T-helper 17 cell (primary cell): ENCODE measurements at regions not wholly inside any gene's neighbourhood (a gene's known extent, or its start where the extent isn't known, plus 50 kb on each side); places are given as distances from the start of the nearest gene placed in this dataset.
"Not testable (repeated sequence)": the region's sequence is repeated elsewhere in the genome, so short reads cannot be mapped to it uniquely, and the experiment has no call there.

Experiments
- ATAC-seq: fragments of 150-1000 bp; cut with Tn5 transposase; 2 replicates; pipeline ENCODE4 v1.10.0; 2021; ENCODE audit warnings: mild to moderate bottlenecking, moderate library complexity
- DNase-seq, 3 donors: peaks; one replicate each; pipeline versions ENCODE4 v3.0.0 to v3.0.0-alpha.2; 2020 to 2021
- H3K9me3 ChIP-seq: one replicate; pipeline ENCODE4 v1.7.0; 2013; ENCODE audit warnings: low read length, mild to moderate bottlenecking; ENCODE audit not compliant: control insufficient read depth, poor library complexity, severe bottlenecking
- H3K27ac Mint-ChIP-seq: one replicate; pipeline ENCODE4 v1.8.0; 2022; ENCODE audit warnings: mild to moderate bottlenecking, moderate library complexity, mixed read lengths
- H3K27me3 Mint-ChIP-seq: one replicate; pipeline ENCODE4 v1.8.0; 2022; ENCODE audit warnings: mixed read lengths
- H3K36me3 Mint-ChIP-seq: one replicate; pipeline ENCODE4 v1.8.0; 2022; ENCODE audit warnings: low read depth, mixed read lengths
- H3K4me1 Mint-ChIP-seq: one replicate; pipeline ENCODE4 v1.8.0; 2022; ENCODE audit warnings: mild to moderate bottlenecking, mixed read lengths
- H3K4me3 Mint-ChIP-seq: one replicate; pipeline ENCODE4 v1.8.0; 2022; ENCODE audit warnings: mild to moderate bottlenecking, moderate library complexity, mixed read lengths

DNA sequence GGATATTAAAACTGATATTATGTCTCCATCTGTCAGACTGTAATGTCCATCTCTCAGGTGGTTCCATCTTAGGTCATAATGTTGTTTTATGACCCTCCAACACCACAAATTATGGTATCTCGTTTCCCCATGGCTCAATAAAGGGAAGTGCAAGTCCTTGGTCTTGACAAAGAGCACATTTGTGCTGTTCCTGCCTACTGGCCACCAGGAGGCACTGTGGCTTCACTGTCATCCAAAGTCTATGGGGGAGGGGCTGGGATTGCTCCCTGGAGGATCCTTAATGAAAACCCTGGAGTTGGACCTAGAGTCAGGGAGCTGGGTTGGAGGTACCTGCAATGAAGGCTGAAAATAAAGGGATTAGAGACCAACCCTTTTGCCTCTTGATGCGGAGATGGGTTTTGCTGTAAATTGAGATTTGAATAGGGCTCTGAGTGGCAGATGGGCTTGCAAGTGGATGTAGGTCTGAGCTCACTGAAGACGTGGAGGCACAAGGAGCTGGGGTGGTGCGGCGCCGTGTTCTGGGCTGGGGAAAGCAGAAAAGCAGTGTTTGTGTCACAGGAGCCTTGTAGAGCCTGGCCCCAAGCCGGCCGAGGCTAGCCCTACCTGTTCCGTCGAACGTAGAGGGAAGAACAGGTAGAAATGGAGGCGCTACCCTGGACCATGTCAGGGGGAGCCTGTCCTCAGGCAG, 180.5 kb upstream of the PRSS58 start:
- Mint-ChIP-seq H3K36me3 (no peaks in the 10 kb centered on the region), H3K4me1 (peaks cover 53% of the 10 kb centered on the region), H3K4me3 (peak overlapping the region; percentile 74), H3K27me3 (no peaks in the 10 kb centered on the region), H3K27ac (peak overlapping the region; percentile 49)
- peak; percentile 56 for ATAC-seq
- H3K9me3 ChIP-seq = no peaks in the 10 kb centered on the region
- peak in 1 of 3 donors; percentile 10 for DNase-seq

DNA sequence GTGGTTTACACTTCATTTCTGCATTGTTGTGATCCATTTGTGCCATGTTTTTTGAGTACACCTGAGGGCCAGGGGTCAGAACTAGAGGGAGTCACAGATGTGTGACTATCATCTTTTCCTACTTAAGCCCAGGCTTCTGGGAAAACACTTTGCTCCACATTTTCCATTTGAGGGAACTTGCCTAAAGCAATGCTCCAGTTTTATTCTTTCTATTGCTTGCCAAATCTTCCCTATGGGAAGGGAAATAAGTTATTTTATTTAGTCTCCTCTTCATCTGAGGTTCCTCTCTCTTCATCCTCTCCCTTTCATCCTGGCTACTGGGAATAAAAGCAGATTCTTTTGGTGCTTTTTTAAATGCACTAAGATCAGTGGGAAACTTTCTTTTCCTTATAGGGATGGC, 179.9 kb upstream of the PRSS58 start:
- Mint-ChIP-seq H3K27me3 (no peaks in the 10 kb centered on the region), H3K27ac (no peak overlapping the region), H3K36me3 (no peaks in the 10 kb centered on the region), H3K4me3 (no peak overlapping the region), H3K4me1 (peaks cover 51% of the 10 kb centered on the region)
- no peaks in the 10 kb centered on the region for H3K9me3 ChIP-seq
- ATAC-seq (no peak), DNase-seq (no peak)

DNA sequence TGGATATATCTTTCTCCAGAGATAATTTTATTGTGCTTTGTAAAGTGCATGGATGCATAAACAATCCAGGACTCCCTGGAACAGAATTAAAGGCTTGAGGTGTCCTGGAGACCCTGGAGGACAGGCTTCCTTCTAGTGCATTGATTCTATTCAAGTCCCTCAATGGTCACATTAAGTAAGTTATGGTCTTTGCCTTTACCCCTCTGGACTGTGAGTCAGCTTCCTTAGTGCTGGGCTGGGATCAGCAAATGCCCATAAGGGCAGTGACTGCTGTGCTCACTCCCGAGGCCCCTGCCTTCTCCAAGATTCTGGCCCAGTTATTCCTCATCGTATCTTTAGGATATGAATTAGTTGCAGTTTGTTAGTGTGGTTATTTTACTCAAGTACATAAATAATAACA, 178.7 kb upstream of the PRSS58 start:
- H3K4me3 Mint-ChIP-seq = no peak overlapping the region
- H3K4me1 Mint-ChIP-seq = peaks cover 44% of the 10 kb centered on the region
- DNase-seq = no peak
- H3K27me3 Mint-ChIP-seq = peaks cover 6% of the 10 kb centered on the region
- no peaks in the 10 kb centered on the region for H3K9me3 ChIP-seq
- ATAC-seq = no peak
- H3K27ac Mint-ChIP-seq = peak overlapping the region; percentile 22
- no peaks in the 10 kb centered on the region for H3K36me3 Mint-ChIP-seq

DNA sequence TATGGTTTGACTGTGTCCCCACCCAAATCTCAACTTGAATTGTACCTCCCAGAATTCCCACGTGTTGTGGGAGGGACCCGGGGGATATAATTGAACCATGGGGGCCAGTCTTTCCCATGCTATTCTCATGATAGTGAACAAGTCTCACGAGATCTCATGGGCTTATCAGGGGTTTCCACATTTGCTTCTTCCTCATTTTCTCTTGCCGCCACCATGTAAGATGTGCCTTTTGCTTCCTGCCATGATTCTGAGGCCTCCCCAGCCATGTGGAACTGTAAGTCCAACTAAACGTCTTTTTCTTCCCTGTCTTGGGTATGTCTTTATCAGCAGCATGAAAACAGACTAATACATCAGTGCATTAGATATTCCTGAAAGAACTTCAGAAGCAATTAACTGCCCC, 177.7 kb upstream of the PRSS58 start:
- DNase-seq, H3K9me3 ChIP-seq, ATAC-seq, H3K36me3 Mint-ChIP-seq, H3K27me3 Mint-ChIP-seq: not testable (repeated sequence)
- H3K4me1 Mint-ChIP-seq = peaks cover 34% of the 10 kb centered on the region
- peak overlapping the region; percentile 22 for H3K27ac Mint-ChIP-seq
- peak overlapping the region; percentile 22 for H3K4me3 Mint-ChIP-seq

DNA sequence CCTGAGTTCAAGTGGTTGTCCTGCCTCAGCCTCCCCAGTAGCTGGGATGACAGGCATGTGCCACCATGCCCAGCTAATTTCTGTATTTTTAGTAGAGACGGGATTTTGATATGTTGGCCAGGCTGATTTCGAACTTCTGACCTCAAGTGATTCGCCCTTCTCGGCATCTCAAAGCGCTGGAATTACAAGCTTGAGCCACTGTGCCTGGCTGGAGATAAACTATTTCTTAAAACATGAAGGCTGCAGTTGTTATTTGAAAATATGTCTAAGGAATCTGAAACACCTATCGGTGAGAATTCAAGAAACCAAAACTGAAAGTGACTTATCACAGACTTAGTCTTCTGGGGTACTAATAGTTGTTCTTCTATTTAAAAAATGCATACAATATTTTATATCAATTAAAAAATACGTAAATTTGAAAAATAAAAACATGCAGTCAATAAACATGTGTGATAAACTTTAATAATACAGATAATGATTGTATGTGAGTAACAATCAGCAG, 176.9 kb upstream of the PRSS58 start:
- peak overlapping the region; percentile 92 for H3K27ac Mint-ChIP-seq
- no peaks in the 10 kb centered on the region for H3K9me3 ChIP-seq
- H3K36me3 Mint-ChIP-seq = peaks cover 2% of the 10 kb centered on the region
- peaks cover 10% of the 10 kb centered on the region for H3K27me3 Mint-ChIP-seq
- H3K4me3 Mint-ChIP-seq = peak overlapping the region; percentile 79
- DNase-seq (no peak), ATAC-seq (no peak)
- H3K4me1 Mint-ChIP-seq = peaks cover 33% of the 10 kb centered on the region

DNA sequence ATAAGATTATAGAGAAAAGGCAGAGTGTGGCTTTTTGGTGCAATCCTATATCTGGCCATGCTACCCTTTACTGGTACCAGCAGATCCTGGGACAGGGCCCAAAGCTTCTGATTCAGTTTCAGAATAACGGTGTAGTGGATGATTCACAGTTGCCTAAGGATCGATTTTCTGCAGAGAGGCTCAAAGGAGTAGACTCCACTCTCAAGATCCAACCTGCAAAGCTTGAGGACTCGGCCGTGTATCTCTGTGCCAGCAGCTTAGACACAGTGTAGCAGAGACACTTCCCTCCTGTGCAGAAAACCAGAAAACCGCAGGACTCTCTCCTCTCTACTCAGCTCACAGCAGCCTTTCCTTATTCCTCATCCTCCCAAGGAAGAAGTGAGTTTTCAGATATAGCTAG, 176.3 kb upstream of the PRSS58 start:
- peak; percentile 68 for ATAC-seq
- H3K9me3 ChIP-seq, DNase-seq, H3K36me3 Mint-ChIP-seq: not testable (repeated sequence)
- Mint-ChIP-seq H3K4me3 (peak overlapping the region; percentile 79), H3K4me1 (peaks cover 28% of the 10 kb centered on the region), H3K27ac (peak overlapping the region; percentile 92), H3K27me3 (peaks cover 10% of the 10 kb centered on the region)

DNA sequence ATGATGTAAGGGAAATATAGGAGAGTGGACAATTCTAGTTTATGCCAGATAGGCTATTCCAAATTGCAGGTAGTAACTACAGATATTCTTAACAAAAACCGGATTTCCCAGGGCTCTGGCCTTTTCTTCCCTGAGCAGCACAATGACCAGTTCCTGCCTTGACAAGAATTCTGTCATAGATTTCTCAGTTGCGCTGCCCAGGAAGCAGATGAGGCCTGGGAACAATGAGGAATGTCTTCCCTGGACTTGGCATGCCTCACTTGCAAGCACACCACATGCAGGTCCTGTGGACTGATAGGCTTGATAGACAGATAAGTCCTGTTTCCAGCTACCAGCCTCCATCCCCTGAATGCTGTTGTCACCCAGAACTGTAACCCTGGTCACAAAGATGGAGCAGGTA, 174.5 kb upstream of the PRSS58 start:
- H3K27ac Mint-ChIP-seq = no peak overlapping the region
- peaks cover 10% of the 10 kb centered on the region for H3K27me3 Mint-ChIP-seq
- ATAC-seq (no peak), DNase-seq (no peak)
- no peak overlapping the region for H3K4me3 Mint-ChIP-seq
- peaks cover 2% of the 10 kb centered on the region for H3K36me3 Mint-ChIP-seq
- H3K9me3 ChIP-seq = no peaks in the 10 kb centered on the region
- H3K4me1 Mint-ChIP-seq = peaks cover 23% of the 10 kb centered on the region

DNA sequence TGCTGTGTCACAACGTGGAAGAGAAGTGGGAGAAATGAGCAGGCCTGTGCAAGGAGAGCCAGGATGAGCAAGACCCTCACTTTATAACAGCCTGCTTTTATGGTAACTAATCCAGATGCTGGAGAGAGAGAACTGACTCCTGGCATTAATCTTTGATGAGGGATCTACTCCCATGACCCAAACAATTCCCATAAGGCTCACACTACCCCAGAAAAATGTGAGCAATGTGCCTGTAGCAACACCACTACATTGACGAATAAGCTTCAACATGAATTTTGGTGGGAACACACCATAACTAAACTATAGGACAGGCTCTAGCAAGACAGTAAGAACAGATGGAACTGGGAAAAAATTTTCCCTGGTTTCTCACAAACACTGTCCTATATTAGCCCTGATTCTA, 173.6 kb upstream of the PRSS58 start:
- DNase-seq (no peak), ATAC-seq (no peak)
- no peak overlapping the region for H3K27ac Mint-ChIP-seq
- no peaks in the 10 kb centered on the region for H3K9me3 ChIP-seq
- peaks cover 10% of the 10 kb centered on the region for H3K27me3 Mint-ChIP-seq
- H3K4me3 Mint-ChIP-seq = no peak overlapping the region
- peaks cover 23% of the 10 kb centered on the region for H3K4me1 Mint-ChIP-seq
- peaks cover 2% of the 10 kb centered on the region for H3K36me3 Mint-ChIP-seq

DNA sequence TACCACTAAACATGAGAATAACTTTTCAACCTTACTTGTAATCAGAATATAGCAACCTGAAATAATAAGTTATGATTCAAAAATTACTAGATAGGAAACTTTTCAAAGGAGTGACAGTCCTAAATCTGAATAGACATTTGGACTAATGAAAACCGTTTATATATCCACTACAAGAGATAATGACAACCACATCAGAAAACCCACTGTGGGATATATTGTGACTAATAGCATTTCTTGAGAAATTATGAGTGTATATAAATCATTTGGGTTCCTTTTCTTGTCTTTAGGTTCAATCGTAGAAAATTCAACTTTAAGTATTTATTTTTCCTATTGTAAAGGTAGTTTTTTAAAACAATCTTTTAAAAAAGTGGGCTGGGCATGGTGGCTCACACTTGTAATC, 170.2 kb upstream of the PRSS58 start:
- no peak overlapping the region for H3K27ac Mint-ChIP-seq
- H3K36me3 Mint-ChIP-seq = peaks cover 2% of the 10 kb centered on the region
- H3K4me1 Mint-ChIP-seq = peaks cover 12% of the 10 kb centered on the region
- no peaks in the 10 kb centered on the region for H3K9me3 ChIP-seq
- no peak overlapping the region for H3K4me3 Mint-ChIP-seq
- no peak for DNase-seq
- ATAC-seq = no peak
- H3K27me3 Mint-ChIP-seq = peaks cover 10% of the 10 kb centered on the region

DNA sequence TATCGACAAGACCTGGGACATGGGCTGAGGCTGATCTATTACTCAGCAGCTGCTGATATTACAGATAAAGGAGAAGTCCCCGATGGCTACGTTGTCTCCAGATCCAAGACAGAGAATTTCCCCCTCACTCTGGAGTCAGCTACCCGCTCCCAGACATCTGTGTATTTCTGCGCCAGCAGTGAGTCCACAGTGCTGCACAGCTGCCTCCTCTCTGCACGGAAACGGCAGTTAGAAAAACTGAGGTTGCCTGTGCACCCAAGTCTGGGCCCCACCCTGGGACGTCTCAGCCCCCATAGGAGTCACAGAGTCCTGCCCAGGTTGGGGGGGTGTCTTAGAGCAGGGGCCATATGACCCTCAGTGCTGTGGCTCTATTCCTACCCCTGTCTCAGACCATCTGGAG, 167.4 kb upstream of the PRSS58 start:
- peak overlapping the region; percentile 68 for H3K4me3 Mint-ChIP-seq
- H3K27me3 Mint-ChIP-seq = peaks cover 5% of the 10 kb centered on the region
- H3K9me3 ChIP-seq = no peaks in the 10 kb centered on the region
- peaks cover 14% of the 10 kb centered on the region for H3K4me1 Mint-ChIP-seq
- DNase-seq = no peak
- peaks cover 2% of the 10 kb centered on the region for H3K36me3 Mint-ChIP-seq
- peak; percentile 30 for ATAC-seq
- H3K27ac Mint-ChIP-seq = peak overlapping the region; percentile 61

DNA sequence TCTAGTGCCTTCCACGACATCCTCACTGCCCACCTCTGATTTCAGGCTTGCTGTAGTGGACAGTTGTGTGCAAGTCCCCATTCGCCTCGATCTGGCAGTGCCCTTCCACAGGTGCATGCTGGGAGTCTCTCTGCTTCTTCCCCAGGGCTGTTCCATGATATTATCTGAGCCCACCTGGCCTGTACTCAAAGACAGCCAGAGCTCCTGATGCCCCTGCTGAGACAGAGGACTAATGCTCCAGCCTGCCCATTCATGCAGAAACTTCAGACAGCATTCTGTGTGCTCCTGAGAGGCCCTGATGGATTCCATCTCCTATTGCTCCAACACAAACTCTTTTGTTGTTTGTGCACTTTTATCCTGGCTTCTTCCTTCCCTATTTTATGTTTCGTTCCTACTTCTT, 164.8 kb upstream of the PRSS58 start:
- peaks cover 9% of the 10 kb centered on the region for H3K4me1 Mint-ChIP-seq
- ATAC-seq = no peak

DNA sequence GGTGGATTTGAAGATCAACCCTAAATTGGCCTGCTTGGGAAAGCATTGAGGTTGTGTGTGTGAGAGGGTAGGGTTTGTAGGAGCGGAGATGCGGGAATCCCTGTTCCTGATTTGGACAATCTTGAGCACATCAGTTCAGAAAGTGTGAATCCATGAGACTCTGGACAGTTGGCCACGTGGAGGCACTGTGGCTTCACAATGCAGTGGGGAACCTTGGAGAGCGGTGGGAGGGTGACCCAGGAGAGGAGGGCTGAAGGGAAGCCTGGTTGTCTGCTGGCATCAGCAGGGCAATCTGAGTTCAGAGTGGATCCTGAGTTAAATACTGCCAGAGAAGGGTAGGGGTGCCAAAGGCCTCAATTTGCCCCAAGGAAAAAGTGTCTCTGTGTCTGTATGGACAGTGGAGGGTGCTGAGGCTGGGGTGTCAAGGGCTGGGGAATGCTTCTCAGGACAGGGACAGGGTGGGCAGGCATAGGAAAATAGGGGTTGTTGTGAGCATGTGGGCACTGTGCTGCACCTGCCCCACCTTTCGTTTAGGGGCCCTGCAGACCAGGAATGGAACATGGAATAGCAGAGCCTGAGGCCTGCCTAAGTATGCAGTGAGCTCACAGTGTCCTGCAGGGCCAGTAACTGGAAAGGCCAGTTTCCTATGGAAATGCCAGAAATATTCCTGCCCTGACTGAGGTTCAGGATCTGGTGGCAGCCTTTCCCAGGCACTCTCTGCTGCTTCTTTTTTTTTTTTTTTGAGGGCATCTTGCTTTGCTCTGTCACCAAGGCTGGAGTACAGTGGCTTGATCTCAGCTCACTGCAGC, 162.9 kb upstream of the PRSS58 start:
- ATAC-seq (no peak), DNase-seq (no peak)
- H3K27ac Mint-ChIP-seq = peak overlapping the region; percentile 41
- H3K9me3 ChIP-seq = no peaks in the 10 kb centered on the region
- H3K4me1 Mint-ChIP-seq = peaks cover 9% of the 10 kb centered on the region
- H3K4me3 Mint-ChIP-seq = no peak overlapping the region
- no peaks in the 10 kb centered on the region for H3K36me3 Mint-ChIP-seq
- H3K27me3 Mint-ChIP-seq = peaks cover 8% of the 10 kb centered on the region

More for the DNA sequence above, 164.8 kb upstream of the PRSS58 start:
- Mint-ChIP-seq H3K36me3 (no peaks in the 10 kb centered on the region), H3K4me3 (no peak overlapping the region), H3K27me3 (no peaks in the 10 kb centered on the region), H3K27ac (no peak overlapping the region)
- H3K9me3 ChIP-seq = no peaks in the 10 kb centered on the region
- no peak for DNase-seq

DNA sequence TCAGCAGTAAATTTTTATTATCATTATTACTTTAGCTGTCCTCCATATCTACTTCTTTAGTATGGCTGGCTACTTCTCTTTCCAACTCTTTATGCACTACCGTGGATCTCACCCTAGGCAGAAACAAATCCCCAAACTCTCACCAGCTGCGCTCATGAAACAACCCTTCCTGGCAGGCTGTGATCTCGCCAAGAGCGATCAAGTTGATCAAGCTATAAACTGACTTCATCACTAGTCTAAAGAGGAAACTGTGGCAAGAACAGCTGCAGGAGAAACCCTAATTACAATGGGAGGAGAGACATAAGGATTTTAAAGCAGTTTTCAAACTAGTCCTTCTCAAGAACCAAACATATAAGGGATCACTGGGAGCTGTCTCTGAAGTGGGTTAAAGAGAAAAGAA, 160.5 kb upstream of the PRSS58 start:
- no peaks in the 10 kb centered on the region for H3K36me3 Mint-ChIP-seq
- peak overlapping the region; percentile 61 for H3K27ac Mint-ChIP-seq
- no peaks in the 10 kb centered on the region for H3K9me3 ChIP-seq
- H3K4me1 Mint-ChIP-seq = peaks cover 4% of the 10 kb centered on the region
- DNase-seq = no peak
- peaks cover 8% of the 10 kb centered on the region for H3K27me3 Mint-ChIP-seq
- no peak overlapping the region for H3K4me3 Mint-ChIP-seq
- ATAC-seq = no peak
